ENCODE measurements at regions not wholly inside any gene's neighbourhood (a gene's known extent, or its start where the extent isn't known, plus 50 kb on each side); places are given as distances from the start of the nearest gene placed in this dataset.
A peak's percentile ranks its signal among the peaks of the same experiment; 100 is the strongest.
"Not testable (repeated sequence)": the region's sequence is repeated elsewhere in the genome, so short reads cannot be mapped to it uniquely, and the experiment has no call there.

GRCh38 chrX:55981603-55982002, 250.6 kb upstream of the KLF8 start:
- no peak for DNase-seq (ENCODE audit: low read depth)

GRCh38 chrX:55996649-55997048, 235.5 kb upstream of the KLF8 start:
- no peak for DNase-seq (ENCODE audit: low read depth)

- no peak for DNase-seq (ENCODE audit: low read depth)
These were observed 232.0 kb upstream of the KLF8 start for GRCh38 chrX:56000174-56000573.

DNA sequence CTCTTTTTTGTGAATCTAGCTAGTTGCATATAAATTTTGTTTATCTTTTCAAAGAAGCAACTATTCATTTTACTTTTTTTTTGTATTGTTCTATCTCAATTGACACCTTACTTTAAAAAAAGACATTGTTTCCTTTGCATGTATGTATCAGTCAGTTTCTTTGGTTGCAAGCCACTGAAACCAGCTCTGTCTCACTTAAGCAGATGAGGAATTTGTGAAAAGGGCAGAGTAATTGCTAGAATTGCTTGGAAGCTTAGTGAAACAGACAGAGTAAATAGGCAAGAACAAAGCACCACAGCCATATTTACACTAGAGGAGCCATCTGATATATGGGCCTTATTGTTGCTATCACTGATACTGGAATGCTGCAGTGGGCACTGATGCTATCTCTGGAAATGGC, 231.4 kb upstream of the KLF8 start:
- DNase-seq (ENCODE audit: low read depth) = no peak

- DNase-seq (ENCODE audit: low read depth) = no peak
These were observed 206.1 kb upstream of the KLF8 start for GRCh38 chrX:56025872-56026571.

DNA sequence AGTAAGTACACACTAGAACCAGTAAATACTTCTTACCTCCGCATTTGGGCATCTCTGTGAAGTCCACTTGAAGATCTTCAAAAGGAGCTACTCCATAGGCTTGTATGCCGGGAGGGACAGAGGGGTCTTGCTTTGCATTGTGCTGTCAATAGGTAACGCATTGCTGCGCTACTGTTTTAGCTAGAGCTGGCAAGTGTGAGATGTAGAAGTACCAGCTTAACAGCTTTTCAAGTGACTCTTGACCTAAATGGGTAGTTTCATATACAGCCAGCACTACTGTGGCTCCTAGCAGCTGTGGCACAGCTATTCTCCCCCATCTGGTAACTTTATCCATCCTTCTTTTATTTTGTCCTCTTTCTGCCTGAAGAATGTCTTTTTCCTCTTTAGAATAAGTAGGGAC, 205.3 kb upstream of the KLF8 start:
- DNase-seq (ENCODE audit: low read depth) = no peak

DNA sequence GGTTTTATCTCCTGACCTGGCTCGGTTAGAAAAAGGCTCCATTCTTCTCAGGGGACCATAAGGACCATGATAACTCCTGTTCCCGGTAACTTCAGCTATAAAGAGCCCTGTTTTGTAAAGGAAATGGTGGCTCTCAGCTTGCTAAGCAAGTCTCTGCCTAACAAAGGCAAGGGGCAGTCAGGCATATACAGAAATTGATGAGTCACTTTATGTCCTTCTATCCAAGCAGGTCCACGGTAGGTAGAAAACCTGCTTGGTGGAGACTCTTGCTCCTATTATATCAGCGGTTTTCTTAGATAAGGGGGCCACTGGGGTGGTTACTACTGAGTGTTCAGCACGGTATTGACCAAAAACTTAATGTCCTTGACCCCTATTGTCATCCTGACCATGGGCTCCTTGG, 203.0 kb upstream of the KLF8 start:
- peak; percentile 0 for DNase-seq (ENCODE audit: low read depth)

- no peak for DNase-seq (ENCODE audit: low read depth)
These were observed 202.5 kb upstream of the KLF8 start for GRCh38 chrX:56029691-56030090.

DNA sequence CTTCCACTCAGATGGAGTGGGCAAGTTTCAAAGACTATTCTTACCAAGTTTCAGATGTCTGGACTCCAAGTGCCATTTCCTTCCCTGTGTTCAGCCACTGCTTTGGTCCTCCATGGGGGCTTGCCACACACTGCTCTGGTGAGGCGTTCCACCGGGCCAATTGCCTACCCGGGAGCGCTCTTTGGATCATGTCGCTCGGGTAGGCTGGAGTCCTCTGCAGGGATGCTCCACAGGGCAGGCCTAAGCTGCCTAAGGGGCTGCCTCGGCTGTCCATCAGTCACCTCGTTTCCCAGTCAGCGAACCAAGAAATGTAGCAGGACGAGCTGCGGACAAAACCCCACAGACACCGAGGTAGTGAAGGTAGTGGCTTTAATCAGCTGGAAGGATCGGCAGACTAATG, 200.7 kb upstream of the KLF8 start:
- DNase-seq (ENCODE audit: low read depth) = no peak

DNA sequence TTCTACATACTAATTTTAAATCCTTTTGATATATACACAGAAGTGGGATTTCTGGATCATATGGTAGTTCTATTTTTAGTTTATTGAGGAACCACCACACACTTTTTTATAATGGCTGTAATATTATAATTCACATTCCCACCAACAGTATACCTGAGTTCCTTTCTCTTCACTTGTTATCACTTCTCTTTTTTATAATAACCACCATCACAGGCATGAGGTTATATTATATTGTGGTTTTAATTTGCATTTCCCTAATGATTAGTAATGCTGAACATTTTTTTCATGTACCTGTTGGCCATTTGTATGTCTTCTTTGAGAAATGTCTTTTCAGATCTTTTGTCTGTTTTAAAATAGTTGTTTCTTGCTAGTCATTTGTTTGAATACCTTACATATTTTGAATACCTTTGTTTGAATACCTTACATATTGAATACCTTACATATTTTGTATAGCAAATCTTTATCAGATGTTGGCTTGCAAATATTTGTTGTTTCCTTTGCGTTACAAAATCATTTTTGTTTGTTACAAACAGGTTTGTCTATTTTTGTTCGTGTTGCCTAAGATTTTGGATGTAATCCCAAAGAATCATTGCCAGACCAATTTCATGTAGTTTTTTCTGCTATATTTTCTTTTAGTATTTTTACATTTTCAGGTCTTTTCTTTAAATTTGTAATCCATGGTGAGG, 198.5 kb upstream of the KLF8 start:
- DNase-seq (ENCODE audit: low read depth) = no peak

DNA sequence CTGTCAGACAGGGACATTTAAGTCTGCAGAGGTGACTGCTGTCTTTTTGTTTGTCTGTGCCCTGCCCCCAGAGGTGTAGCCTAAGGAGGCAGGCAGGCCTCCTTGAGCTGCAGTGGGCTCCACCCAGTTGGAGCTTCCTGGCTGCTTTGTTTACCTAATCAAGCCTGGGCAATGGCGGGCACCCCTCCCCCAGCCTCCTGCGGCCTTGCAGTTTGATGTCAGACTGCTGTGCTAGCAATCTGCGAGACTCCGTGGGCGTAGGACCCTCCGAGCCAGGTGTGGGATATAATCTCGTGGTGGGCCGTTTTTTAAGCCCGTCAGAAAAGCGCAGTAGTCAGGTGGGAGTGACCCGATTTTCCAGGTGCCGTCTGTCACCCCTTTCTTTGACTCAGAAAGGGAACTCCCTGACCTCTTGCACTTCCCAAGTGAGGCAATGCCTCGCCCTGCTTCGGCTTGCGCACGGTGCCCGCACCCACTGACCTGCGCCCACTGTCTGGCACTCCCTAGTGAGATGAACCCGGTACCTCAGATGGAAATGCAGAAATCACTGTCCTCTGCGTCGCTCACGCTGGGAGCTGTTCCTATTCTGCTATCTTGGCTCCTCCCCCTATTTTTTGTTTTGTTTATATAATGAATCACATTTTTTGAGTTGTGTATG, 179.4 kb upstream of the KLF8 start:
- DNase-seq (ENCODE audit: low read depth) = not testable (repeated sequence)

- no peak for DNase-seq (ENCODE audit: low read depth)
These were observed 174.8 kb upstream of the KLF8 start for GRCh38 chrX:56057325-56057724.

GRCh38 chrX:56066016-56066415, 166.1 kb upstream of the KLF8 start:
- DNase-seq (ENCODE audit: low read depth) = no peak

- DNase-seq (ENCODE audit: low read depth) = no peak
These were observed 163.8 kb upstream of the KLF8 start for GRCh38 chrX:56068274-56068758.

DNA sequence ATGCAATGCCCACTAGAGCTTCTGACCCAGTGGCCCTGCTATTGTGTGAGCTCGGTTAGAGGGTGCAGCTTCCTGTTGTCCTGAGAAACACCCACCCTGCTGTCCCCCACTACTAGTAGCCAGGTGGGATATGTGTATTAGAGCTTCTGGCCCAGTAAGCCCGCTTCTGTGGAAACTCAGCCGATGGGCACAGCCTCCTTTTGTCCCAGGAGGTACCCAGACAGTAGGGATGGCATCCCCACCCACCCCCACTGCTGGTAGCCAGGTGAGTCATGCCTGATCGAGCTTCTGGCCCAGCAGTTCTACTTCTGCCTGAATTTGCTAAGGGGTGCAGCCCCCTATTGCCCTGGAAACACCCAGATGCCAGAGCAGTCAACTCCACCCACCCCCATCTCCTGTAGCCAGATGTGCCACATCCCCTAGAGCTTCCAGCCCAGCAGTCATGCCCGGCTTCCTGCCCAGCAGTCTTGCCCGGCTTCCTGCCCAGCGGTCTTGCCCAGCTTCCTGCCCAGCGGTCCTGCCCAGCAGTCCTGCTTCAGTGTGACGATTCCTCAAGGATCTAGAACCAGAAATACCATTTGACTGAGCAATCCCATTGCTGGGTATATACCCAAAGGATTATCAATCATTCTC, 162.7 kb upstream of the KLF8 start:
- no peak for DNase-seq (ENCODE audit: low read depth)

GRCh38 chrX:56089376-56089775, 142.8 kb upstream of the KLF8 start:
- DNase-seq (ENCODE audit: low read depth) = no peak

DNA sequence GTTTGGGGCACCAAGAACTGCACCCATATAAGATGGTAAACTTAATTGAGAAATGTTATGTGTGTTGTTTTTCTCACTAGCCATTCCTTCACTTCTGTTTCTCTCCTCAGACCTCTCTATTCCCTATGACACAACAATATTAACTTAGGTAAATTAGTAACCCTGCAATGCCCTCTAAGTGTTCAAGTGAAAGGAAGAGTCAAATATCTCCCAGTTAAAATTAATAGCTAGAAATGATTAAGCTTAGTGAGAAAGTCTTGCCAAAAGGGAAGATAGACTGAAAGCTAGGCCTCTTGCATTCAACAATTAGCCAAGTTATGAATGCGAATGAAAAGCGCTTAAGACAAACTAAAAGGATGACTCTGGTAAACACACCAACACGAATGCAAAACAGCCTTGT, 132.9 kb upstream of the KLF8 start:
- no peak for DNase-seq (ENCODE audit: low read depth)

DNA sequence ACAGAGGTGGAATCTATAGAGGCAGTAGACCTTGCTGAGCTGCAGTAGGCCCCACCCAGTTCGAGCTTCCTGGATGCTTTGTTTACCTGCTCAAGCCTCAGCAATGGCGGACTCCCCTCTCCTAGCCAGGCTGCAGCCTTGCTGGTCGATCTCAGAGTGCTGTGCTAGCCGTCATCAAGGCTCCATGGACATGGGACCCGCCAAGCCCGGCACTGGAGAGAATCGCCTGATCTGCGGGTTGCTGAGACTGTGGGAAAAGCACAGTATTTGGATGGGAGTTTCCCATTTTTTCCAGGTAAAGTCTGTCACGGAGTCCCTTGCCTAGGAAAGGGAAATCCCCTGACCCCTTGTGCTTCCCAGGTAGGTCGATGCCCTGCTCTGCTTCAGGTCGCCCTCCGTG, 124.8 kb upstream of the KLF8 start:
- no peak for DNase-seq (ENCODE audit: low read depth)

DNA sequence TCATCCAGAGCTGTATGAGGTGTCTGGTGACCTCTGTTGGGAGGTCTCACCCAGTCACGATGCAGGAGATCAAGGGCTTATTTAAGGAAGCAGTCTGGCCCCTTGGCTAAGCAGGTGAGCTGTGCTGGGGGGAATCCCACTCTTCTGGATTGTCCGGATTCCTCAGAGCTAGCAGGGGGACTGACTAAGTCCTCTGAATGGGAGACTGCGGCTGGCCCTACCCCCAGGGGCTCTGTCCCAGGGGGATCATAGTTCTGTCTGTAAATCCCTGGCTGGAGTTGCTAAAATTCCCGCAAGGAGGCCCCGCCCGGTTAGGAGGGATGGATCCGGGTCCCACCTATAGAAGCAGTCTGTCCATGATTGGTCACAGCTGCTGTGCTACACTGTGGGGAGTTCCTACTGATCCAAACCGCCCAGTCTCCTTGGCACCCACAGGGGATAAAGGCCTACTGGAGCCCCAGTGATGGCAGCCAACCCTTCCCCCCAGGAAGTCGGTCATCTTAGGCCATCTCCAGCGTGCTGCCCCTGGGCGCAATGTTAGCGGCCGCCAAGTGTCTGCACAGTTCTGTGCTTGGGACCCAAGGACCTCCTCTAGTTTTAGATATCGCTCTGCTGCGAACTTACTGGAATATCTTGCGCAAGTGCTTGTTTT, 118.2 kb upstream of the KLF8 start:
- DNase-seq (ENCODE audit: low read depth) = no peak

DNA sequence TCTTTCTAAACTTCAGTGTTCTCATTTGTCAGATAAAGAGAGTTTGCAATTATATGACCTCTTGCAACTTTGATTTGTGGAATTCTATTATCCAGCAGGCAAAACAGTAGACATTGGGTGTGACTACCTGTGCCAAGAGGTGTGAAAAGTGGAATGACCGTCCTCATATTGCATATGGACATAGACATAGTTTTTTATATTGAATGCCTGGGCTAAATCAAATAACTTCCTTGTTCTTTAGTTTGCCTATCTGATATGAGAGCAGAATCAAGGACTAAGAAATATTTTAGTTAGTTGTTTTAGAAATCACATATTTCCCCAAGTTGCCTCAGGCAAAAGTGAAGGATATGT, 117.7 kb upstream of the KLF8 start:
- DNase-seq (ENCODE audit: low read depth) = no peak

DNA sequence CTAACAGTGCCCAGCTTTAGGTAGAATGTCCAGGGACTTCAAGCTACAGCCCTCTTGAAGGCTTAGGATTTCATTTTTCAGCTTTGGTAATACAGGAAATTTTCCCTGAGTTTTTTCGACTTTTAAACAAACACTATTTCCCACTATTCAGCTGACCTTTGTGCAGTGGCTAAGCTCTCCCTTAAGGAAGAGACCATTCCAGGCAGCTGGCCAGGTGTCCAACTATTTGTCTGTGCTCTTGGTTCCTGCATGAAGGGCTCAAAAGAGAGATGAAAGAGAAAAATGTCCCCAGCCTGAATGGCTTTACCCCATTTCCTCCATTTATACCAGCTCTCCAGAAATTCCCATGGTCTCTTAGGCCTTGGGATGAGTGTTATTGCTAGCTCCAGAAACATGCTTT, 111.9 kb upstream of the KLF8 start:
- no peak for DNase-seq (ENCODE audit: low read depth)

DNA sequence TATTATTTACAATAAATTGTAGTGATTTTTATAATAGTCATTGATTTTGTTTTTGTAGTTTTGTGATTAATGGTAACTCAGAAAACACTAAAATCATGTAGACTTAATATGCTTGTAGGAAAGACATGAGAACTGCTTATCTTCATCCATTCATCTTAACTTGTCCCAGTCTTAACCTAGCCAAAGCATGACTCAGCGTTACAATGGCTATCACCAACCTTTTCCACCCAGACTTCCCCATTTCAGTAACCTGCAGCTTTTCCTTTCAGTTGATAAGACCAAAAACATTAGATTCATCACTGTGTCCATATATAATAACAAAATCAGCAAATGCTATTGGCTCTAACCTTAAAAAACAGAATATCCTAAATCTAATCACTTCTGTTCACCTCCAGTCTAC, 106.2 kb upstream of the KLF8 start:
- DNase-seq (ENCODE audit: low read depth) = no peak

Measured in M059J (cell line).